Cerebellar nuclear complex (tissue), 1 donor: ENCODE measurements at regions not wholly inside any gene's neighbourhood (a gene's known extent, or its start where the extent isn't known, plus 50 kb on each side); places are given as distances from the start of the nearest gene placed in this dataset.
A peak's percentile ranks its signal among the peaks of the same experiment; 100 is the strongest.

Experiments used
- DNase-seq, 2 experiments: peaks; one replicate each; lab custom pipeline; 2025; lab: John Stamatoyannopoulos, UW

DNA sequence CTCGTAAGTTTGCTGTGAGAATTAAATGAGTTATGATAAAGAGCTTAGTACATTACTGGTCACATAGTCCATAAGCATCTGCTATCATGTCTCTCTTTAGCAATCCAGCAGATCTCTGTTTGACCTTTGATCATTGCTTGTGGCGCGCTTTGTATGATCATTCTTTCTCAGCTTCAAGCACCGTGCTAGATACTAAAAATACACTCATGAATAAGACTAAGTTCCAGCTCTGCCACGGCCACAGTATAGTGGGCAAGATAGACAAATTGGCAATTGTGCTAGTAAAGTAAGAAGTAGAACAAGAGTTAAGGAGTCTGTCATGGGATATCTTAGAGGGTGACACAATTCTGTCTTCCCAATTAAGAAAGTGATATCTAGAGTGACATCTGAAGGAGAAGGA is 75.2 kb upstream of the ADGRF1 start:
- DNase-seq, result no peak

DNA sequence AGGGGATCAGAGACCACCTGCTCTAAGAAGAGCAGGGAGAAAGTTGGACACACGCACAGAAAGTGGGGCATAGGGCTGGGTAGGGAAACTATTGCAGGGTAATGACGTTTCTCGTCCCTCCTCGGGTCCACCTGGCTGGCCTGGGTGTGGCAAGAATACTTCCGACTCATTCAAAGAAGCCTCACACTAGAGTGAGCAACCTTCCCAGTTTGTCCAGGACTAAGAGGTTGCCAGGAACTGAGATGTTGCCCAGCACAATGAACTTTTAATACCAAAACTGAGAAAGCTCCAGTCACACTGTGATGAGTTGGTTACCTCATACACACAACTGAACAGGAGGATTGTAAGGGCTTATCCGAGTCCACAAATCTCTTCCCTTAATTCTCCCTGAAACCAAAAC is 74.5 kb upstream of the ADGRF1 start:
- no peak for DNase-seq

GRCh38 chr6:47116086-47116485 is 74.0 kb upstream of the ADGRF1 start:
- no peak for DNase-seq

DNA sequence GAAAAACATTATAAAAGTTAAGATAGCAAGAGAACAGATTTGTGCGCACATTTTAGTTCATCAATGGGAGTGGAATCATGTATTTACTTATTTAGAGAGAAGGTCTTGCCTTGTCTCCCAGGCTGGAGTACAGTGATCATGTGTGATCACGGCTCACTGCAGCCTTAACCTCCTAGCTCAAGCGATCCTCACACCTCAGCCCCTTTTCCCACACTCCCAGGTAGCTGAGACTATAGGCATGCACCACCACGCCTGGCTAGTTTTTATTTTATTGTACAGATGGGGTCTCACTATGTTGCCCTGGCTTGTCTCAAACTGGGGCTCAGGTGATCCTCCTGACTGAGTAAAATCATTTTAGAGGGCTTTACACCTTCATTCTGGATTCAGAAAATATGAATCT is 72.3 kb upstream of the ADGRF1 start:
- no peak for DNase-seq

- DNase-seq, result no peak
These were observed 70.2 kb upstream of the ADGRF1 start for GRCh38 chr6:47112317-47112716.

GRCh38 chr6:47111685-47112084 is 69.6 kb upstream of the ADGRF1 start:
- no peak for DNase-seq

DNA sequence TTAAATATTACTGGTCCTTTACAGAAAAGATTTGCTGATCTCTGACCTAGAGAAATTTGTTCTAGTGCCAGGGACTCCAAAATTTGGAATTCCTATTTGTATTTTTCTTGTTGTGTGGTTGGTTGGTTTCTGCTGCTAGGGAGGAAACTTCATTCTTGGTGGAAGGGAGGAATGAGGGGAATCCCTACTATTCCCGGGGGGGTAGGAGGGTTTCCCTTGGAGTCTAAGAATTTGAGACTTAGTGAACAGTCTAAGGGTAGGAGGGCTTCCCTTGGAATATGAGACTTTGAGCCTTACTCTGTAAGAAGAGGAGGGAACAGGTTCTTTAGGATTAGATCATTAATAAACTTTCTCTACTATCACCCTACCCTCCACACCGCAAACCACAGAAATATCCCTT is 67.1 kb upstream of the ADGRF1 start:
- no peak for DNase-seq

- no peak for DNase-seq
These were observed 64.6 kb upstream of the ADGRF1 start for GRCh38 chr6:47106721-47107197.

DNA sequence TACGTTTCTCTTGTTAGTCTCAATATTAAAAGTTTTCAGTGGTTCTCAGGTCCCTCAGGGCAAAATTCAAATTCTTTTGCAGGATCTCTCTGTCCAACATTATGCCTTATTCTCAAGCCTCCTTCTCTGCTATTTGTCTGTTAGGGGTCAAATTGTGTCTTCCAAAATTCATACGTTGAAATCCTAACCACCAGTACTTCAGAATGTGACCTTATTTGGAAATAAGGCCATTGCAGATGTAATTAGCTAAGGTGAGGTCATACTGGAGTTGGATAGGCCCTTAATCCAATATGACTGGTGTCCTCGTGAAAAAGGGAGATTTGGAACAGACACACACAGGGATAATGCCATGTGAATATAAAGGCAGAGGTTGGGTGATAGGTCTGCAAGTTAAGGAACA is 64.1 kb upstream of the ADGRF1 start:
- DNase-seq, result no peak

GRCh38 chr6:47105469-47106178 is 63.5 kb upstream of the ADGRF1 start:
- DNase-seq, result no peak

- no peak for DNase-seq
These were observed 61.8 kb upstream of the ADGRF1 start for GRCh38 chr6:47103931-47104330.

GRCh38 chr6:47102331-47102730 is 60.2 kb upstream of the ADGRF1 start:
- DNase-seq, result no peak

DNA sequence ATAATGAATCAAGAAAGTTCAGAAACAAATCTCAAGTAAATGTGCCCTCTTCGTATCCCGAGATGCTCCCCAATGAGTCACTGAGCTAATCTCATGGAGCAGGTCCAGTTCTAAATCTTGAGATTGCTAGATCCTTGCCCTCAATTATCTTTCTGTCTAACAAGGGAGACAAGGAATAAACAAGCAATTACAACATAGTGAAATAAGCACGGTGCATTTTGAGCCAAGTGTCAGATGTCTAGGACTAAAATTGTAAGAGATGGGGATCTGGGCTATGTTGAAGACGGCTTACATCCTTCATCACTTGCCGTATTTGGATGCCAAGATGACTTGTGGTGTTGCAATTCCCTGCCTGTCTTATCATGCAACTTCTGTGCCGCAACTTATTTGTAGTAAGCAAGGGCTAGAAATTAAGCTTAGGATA is 56.5 kb upstream of the ADGRF1 start:
- DNase-seq, result no peak

- DNase-seq, result peak; percentile 27 to 67
These were observed 55.2 kb upstream of the ADGRF1 start for GRCh38 chr6:47097092-47097945.

- no peak for DNase-seq
These were observed 54.2 kb upstream of the ADGRF1 start for GRCh38 chr6:47096211-47096895.

GRCh38 chr6:47094241-47094925 is 52.3 kb upstream of the ADGRF1 start:
- no peak for DNase-seq

GRCh38 chr6:47093169-47093568 is 51.0 kb upstream of the ADGRF1 start:
- DNase-seq, result no peak

- no peak for DNase-seq
These were observed 49.9 kb upstream of the ADGRF1 start for GRCh38 chr6:47091886-47092668.
